OCI-M1 (cell line): ENCODE measurements at regions not wholly inside any gene's neighbourhood (a gene's known extent, or its start where the extent isn't known, plus 50 kb on each side); places are given as distances from the start of the nearest gene placed in this dataset.

Experiments used
- DNase-seq: peaks from one replicate; lab custom pipeline; 2025; lab: John Stamatoyannopoulos, UW

DNA sequence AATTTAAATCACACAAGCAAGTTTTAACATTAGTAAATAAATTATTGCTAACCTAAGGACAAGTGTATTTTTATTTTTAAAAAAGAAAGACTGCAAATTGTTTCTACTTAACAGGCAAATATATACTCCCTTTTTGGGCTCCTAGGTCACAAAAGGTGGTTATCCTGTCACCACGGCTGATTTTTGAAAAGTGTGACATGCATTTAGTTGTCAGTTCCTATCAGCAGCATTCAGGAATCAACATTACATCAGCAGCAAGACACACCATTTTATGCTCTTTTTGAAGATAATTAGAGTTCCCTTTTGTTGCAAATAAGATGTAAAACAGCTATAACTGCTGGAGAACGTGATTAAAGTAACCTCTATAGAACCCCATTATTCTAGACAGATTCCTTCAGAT is 357.5 kb upstream of the TMCO5A start:
- DNase-seq, result no peak

DNA sequence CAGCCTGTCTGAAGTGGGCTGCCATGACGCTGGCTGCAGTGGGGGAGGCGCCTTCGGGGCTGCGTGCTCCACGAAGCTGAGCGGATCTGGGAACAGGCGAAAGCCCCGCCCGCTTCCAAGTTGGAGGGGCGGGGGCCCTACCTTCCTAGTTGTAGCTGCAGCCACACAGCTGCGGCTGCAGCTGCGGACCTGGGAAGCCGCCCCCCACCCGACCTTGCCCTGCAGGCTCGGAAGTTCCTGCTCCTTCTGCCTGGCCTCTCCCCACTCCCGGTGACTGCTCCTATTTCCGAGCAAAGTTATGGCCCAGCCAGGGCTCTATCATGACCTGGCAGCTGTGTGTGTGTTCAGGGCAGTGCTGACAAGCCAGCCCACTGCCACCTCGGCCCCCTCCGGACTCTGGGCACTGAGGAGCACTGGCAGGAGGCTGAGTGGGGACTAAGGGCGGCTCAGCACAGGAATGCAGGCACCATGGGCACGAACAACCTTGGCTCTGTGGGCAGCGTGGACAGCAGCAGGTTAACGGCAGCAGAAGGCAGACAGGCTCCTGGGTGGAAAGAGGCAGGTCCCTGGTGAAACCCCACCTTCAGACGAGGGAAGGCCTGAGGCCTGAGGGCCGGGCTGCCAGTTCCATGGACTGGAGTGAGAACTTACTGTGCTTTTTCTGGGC is 352.4 kb upstream of the TMCO5A start:
- DNase-seq, result no peak

DNA sequence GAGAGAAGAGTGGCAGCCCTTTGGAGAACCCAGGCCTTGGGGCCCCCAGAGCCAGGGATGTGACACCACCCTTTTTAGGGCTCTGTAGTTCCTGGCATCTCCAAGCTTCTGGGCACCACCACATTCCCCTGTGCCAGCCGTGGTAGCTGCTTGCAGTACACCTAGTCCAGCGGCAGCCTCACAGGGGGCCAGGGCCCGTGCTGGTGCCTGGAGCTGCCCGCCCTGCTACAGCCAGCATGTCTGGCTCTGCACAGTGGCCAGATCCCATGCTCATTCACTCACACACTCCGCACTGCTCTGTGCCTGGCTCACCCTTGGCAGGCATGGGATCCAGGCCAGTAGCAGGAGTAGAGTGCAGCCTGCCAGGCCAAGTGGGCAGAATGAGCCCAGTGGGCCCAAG is 351.6 kb upstream of the TMCO5A start:
- DNase-seq, result no peak

DNA sequence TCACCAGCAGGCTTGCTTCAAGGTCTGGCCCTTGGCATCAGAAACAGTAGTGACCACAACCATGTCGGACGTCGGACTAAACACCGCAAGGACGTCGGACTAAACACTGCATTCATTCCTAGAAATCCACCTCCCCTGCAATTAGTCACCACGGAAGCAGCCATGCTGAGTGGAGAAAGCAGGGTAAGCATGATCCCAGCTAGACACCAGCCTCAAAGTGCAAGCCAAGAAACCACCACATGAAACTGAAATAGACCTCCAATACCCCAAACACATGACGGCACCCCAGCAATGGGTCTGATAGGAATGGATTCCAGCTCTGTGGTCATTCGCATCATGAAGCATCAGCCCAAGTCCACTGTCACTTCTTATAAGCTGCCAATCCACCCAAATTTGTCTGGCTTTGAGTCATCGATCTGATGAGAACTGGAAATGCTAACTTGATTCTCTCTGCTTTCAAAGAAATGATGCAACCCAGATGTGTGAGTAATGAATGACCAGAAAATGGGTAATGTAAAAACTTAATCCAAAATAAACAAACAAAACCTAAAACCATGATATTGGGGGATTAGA is 348.3 kb upstream of the TMCO5A start:
- no peak for DNase-seq

DNA sequence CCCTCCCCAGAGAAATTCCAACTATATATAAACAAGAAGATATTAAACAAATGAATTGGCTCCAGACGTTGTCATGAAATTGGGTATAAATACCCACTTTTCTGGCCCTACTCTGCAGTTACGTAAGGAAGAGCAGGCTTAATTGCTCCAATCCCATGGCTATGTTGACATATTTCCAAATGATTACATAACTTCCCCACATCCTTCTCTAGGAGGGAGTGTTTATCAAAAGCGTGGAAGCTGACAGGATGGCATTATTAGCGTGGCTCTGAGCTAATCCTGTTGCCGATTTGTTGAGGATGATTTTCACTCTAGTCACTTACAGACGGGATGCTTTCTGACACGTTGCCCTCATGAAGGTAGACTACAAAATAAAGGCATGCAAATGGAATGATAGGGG is 347.5 kb upstream of the TMCO5A start:
- no peak for DNase-seq

DNA sequence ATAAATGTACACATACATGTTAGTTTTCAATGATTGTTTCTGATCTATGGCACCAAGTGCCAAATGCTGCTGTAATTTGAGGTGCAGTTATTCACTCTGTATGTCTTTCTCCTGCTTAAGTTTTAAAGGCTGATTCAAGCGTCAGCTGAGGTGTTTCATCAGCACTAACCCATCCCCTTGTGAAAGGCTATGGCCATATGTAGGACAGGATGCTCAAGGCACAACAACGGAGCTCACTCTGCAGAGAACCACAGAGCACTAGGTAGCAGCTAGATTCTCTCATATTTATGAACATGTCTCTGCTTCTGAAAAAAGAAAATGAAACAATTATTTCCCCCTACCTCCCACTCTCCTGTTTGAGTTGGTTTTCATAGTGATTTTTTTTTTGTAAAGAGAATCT is 340.0 kb upstream of the TMCO5A start:
- DNase-seq, result no peak

DNA sequence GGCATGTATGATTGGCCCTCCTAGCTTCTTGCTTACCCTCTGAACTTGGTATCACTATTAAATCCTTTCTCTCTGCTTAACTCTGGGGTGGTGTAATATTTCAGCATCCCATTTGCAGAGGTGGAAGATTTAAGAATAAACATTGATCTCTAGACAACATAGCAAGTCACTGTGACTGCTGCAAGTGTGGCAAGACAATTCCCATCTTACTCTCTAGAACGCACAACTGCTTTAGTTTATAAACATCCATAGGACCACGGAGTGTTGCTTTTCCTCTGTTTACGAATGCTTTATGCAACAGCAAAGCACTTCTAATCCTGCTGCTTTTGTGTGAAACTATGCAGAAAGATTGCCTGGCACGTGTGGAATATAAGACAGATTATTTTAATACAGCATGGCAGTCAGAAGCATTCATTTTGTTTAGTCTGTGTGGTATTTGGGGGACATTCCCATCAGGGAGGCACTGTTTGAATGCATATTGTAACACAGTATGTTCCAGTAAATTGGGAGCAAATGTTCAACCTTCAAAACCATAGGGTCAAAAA is 338.9 kb upstream of the TMCO5A start:
- DNase-seq, result no peak

DNA sequence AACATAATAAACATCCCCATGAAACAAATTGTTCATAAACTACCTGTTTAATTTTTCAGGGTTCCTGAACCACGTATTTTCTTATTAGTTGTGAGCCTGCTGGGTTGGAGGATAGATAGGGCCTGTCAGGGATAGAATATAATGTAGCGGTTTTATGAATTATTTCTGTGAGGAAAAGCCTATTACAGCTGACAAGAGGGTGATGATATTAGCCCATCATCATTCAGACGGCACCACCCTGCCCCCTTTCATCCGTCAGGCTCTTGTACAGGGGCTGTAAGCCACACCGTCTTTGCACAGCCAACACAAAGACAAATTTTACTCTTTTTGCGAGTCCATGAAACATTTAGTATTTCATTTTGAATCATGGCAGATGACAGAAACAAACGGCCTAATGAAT is 335.3 kb upstream of the TMCO5A start:
- no peak for DNase-seq

DNA sequence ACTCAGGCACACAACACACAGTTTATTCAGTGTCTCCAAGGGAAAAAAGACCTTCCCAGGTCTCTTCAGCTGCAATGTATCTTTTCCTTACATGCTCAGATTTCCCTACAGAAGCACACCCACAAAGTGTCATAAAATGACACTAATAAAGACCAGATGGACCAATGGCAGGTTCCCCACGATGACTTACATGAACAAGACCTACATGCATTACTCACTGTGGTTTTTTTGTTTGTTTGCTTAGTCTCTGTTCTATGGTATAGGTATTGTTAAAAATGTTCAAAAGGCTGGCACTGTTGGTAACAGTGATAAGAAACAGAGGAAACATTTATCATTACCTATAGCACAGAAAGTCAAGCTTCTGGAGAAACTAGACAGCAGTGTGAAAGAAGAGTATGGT is 318.2 kb upstream of the TMCO5A start:
- DNase-seq, result no peak

DNA sequence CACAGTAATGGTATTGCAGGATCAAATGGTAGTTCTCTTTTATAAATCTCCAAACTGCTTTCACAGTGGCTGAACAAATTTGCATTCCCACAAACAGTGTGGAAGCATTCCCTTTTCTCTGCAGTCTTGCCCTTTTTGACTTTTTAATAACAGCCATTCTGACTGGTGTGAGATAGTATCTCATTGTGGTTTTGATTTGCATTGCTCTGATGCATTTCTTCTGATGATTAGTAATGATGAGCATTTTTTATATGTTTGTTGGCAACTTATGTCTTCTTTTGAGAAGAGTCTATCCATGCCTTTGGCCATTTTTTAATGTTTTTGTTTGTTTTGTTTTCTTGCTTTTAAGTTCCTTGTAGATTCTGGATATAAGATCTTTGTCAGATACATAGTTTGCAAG is 316.1 kb upstream of the TMCO5A start:
- DNase-seq, result no peak

DNA sequence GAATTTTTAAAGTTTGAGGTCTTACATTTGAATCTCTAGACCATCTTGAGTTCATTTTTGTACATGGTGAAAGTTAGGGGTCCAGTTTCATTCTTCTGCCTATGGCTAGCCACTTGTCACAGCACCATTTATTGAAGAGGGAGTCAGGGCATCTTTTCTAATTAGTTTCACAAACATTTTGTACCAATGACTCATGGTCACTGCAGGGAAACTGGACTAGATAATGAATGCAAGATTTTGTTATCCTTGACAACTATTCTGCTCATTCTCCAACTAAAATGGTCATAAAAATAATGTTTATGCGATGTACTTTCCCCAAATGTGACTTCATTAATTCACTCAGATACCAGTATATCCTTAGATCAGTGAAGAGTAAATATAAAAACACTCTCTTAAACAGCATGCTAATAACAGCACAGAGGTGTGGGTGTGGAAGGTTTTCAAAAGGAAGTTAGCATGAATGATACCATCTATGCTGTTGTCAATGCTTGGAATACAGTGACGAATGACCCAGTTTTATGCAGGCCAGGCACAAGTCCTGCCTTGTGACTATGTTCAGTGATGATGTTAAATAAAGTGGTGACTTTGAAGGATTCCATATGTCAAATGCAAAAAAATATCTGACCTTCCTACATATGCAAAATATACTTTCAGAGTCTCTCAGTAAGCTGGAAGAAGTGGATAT is 314.9 kb upstream of the TMCO5A start:
- DNase-seq, result no peak

DNA sequence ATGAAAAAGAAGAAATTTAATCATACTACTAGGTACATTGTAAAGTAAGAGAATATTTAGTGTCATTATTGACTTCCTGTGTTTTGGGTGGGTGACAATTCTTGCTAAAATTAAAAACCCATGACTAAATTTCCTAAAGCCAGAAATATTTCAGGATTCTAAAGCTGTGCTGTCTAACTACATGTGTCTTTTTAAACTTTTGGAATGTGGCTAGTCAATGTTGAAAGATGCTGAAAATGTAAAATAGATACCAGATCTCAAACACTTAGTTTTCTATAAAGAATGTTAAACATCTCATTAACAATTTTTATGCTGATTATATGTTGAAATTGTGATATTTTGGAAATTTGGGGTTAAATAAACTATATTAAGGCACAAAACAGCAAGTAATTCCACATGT is 308.9 kb upstream of the TMCO5A start:
- DNase-seq, result no peak

DNA sequence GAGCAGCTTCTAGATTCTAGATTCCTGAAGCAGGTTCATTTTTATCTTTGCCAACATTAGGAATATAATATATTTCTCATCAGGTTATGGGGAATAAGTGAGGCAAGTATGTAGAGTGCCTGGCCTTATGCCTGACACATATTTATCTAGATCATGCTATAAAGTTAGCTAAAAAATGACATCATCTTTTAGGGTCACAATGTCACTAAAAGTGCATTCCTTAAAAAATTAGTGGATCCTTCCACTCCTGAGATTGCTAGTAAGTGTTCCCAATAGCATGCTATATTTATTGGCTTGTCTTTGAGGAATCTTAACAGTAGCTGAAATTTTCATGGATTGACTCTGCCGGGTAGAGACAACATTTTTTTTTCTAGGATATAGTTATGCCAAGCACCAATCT is 305.9 kb upstream of the TMCO5A start:
- DNase-seq, result no peak

DNA sequence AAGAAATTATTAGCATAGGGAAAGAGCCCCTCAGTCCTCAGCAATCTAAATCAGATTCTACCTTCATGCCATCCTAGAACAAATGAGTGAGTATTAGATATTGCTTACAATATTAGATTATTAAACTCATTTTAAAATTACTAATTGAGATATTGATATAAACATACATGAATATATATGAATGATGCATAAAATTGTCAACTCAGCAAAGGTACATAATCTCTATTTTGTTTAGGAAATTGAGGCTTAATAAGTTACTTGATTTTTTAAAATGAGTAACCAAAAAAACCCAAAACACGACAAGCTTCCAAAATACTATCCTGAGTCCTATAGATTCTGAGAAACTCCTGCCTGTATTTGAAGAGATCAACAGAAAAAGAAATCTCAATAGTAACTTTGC is 297.7 kb upstream of the TMCO5A start:
- no peak for DNase-seq

DNA sequence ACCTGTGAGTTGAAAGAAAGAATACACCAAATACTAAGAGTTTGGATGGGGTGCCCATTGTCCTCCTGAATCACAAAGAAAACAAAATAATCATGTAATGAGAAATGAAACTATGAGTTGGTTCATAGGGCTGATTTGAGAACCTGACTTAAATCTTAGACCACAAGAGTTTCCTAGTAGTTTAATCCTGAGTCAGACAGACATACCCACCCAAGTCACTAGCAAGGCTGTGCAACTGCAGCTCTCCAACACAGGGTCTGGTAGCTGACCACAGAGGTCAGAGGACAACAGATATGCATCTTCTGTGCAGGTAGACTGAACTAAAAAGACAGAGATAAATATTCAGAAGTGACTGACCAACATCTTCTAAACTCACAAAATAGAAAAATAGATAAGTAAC is 296.3 kb upstream of the TMCO5A start:
- DNase-seq, result no peak

DNA sequence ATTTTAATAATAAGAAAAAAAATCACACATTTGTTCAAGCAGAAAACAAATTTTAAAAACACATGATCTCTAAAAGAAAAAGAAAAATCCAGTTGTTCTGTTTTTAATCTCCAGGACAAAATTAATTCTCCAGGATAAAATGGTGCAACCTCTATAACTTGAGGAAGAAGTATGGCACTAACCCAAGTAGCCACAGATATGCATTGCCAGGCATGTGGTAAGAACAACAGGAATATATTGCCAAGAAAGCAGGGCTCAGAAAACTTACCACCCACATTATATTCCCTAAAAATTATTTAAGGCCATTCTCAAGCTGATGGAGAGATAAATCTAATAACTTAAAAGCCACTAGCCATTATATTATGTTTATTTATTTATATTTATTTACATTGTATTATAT is 295.7 kb upstream of the TMCO5A start:
- DNase-seq, result no peak

DNA sequence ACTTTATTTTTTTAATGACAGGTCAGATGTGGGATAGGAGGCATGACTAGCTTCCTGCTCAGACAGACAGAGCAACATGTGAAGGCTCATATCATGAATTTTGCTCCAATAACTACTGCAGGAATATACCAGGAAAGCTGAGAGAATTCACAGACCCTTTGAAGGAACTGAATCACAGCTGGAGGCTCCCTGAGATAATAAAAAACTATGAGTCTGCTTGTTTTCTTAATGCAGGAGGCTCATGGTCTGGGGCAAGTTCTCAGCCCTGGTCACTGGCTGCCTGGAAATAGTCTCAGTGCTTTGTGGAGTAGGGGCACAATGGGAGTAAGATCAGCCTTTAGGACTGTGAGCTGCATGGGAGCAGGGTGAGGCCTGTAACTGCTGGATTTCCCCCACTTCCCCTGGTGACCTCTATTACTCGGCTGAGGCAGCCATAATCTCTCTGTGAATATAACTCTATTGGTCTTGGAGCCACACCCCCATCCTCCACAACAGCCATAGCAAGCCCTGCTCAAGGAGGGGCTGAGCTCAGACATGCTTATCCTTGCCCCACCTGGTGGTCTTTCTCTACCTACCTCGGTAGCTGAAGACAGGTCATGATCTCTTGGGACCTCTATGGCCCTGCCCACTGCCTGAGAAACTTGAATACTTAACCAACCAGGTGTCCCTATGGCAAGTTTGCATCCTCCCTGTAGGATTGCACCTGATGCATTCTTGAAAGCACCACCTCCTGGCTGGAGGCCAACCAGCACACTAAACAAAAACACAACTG is 281.6 kb upstream of the TMCO5A start:
- DNase-seq, result no peak

DNA sequence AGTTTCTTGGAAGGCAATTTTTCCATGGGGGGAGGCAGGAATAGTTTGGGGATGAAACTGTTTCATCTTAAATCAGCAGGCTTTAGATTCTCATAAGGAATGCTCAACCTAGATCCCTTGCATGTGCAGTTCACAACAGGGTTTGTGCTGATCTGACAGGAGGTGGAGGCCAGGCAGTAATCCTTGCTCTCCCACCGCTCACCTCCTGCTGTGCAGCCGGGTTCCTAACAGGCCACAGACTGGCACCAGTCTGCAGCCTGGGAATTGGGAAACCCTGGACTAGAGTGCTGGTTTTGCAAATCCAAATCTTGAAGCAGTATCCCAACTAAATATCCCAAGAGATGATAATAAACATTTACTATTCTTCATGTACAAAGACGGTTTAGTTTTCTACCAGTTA is 256.3 kb upstream of the TMCO5A start:
- DNase-seq, result no peak

DNA sequence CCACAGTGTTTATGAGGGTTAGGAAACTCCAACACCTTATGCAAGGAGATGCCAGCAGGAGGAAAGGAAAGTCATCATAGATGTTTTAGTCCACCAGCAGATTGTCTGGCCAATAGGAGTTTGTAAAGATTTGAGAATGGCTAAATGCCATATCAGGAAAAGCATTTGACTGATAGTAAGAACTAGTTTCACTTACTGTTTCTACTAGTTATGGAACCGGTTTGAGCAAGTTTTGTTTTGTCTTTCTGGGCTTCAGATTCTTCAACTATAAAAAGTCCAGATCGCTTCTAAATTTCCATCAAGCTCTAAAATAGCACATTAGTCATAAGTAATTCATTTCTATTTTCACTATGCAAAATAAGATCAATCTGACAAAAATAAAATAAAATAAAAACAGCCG is 254.8 kb upstream of the TMCO5A start:
- peak; percentile 29 for DNase-seq

DNA sequence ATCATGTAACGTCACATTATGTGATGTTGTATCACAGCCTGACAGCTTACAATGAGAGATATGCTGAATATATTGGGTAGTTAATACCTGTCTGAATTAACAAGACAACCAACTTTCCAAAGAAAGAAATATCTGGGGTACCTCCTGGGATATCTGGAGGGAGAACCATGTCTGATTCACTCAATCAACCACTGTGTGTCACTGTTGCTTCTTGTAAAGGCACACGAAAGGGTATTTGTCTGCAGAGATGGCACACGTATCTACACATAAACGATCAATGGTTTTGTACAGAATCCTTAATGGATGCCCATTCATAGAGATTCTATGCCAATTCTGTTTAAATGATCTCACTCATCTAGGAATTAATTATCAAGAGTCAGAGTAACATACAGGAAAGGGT is 252.1 kb upstream of the TMCO5A start:
- DNase-seq, result no peak

DNA sequence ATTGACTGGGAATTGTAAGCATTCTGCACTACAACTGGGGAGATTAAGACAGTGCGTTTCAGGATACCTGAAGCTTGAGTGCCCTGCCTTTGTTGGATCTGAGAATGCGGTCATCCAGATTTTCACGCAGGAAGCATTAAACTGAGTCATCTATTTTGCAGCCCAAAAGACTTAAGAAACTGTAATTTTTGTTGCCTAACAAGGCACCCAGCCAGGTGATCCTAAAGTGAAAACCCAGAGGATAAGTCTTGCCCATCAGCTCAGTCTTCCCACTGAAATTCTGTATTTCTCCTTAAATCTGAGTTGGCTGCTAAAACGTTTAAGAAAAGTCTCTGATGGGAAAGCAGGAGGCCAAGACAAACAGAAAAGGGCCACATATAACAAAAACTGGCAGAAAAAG is 242.5 kb upstream of the TMCO5A start:
- DNase-seq, result no peak

DNA sequence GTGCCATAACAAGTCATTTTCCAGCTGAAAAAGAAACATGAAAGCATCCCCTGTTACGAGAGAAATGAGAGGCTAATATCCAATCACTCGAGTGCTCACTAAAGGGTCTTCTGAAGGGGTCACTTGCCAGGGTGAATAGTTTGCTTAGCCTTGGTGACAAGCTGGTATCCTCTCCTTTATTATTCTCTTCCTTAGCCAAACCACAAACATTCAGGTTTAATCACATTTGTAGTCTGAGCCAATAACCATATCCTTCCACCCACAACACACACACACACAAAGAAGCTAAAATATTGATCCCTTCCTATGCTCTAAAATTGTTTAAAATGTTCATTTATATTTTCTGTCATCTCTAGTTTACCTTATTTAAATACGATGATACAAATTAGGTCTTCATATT is 240.5 kb upstream of the TMCO5A start:
- no peak for DNase-seq

DNA sequence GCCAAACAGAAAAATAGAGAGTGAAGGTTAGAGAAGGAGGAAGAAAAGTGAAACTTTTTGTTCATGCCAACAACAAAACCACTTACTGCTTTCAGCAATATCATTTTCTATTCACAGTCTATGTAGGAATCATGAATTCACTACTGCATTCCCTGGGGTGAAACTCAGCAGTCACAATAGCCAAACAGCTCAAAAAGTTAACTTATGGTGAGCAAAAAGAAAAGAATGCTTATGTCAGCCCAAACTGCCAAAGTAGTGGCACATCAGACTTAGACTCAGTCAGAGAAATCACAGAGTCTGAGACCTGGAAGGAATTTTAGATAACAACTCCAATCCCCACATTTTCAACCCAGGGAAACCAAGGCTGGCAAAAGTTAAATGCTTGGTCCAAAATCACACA is 238.7 kb upstream of the TMCO5A start:
- DNase-seq, result no peak
